ENCODE measurements at regions not wholly inside any gene's neighbourhood (a gene's known extent, or its start where the extent isn't known, plus 50 kb on each side); places are given as distances from the start of the nearest gene placed in this dataset.

GRCh38 chr2:183253441-183254130, 129.3 kb downstream of the NUP35 start:
- 78% methylated on average over 14 of the region's 14 CpGs for WGBS
- DNase-seq (ENCODE audit: extremely low spot score): no peak
- Histone ChIP-seq H3K27ac (ENCODE audit: low read depth) (no peak overlapping the region), H3K36me3 (ENCODE audit: insufficient read depth) (no peaks in the 10 kb centered on the region), H3K4me3 (ENCODE audit: low read depth, low read length) (no peak overlapping the region), H3K4me1 (ENCODE audit: insufficient read depth) (no peaks in the 10 kb centered on the region)

GRCh38 chr2:183255411-183255810, 131.2 kb downstream of the NUP35 start:
- no peak for DNase-seq (ENCODE audit: extremely low spot score)
- H3K36me3 ChIP-seq (ENCODE audit: insufficient read depth): no peaks in the 10 kb centered on the region
- H3K4me3 ChIP-seq (ENCODE audit: low read depth, low read length): no peak overlapping the region
- H3K27ac ChIP-seq (ENCODE audit: low read depth): no peak overlapping the region
- no peaks in the 10 kb centered on the region for H3K4me1 ChIP-seq (ENCODE audit: insufficient read depth)
- 80% methylated on average over 2 of the region's 2 CpGs for WGBS

GRCh38 chr2:183259921-183260320, 135.7 kb downstream of the NUP35 start:
- no peak for DNase-seq (ENCODE audit: extremely low spot score)
- WGBS: 93% methylated on average over 1 of the region's 1 CpG
- H3K27ac ChIP-seq (ENCODE audit: low read depth): no peak overlapping the region
- no peak overlapping the region for H3K4me3 ChIP-seq (ENCODE audit: low read depth, low read length)
- no peaks in the 10 kb centered on the region for H3K4me1 ChIP-seq (ENCODE audit: insufficient read depth)
- no peaks in the 10 kb centered on the region for H3K36me3 ChIP-seq (ENCODE audit: insufficient read depth)

- 98% methylated on average over 29 of the region's 29 CpGs for WGBS
- H3K36me3 ChIP-seq (ENCODE audit: insufficient read depth): no peaks in the 10 kb centered on the region
- no peak for DNase-seq (ENCODE audit: extremely low spot score)
- H3K4me3 ChIP-seq (ENCODE audit: low read depth, low read length): no peak overlapping the region
- no peak overlapping the region for H3K27ac ChIP-seq (ENCODE audit: low read depth)
- H3K4me1 ChIP-seq (ENCODE audit: insufficient read depth): no peaks in the 10 kb centered on the region
Measured at GRCh38 chr2:183260527-183260926, 136.3 kb downstream of the NUP35 start.

- Histone ChIP-seq H3K36me3 (ENCODE audit: insufficient read depth) (no peaks in the 10 kb centered on the region), H3K27ac (ENCODE audit: low read depth) (no peak overlapping the region), H3K4me1 (ENCODE audit: insufficient read depth) (no peaks in the 10 kb centered on the region), H3K4me3 (ENCODE audit: low read depth, low read length) (no peak overlapping the region)
- DNase-seq (ENCODE audit: extremely low spot score): no peak
- WGBS: 97% methylated on average over 21 of the region's 21 CpGs
Measured at GRCh38 chr2:183264890-183265535, 140.8 kb downstream of the NUP35 start.

- no peak overlapping the region for H3K27ac ChIP-seq (ENCODE audit: low read depth)
- no peaks in the 10 kb centered on the region for H3K36me3 ChIP-seq (ENCODE audit: insufficient read depth)
- no peaks in the 10 kb centered on the region for H3K4me1 ChIP-seq (ENCODE audit: insufficient read depth)
- 89% methylated on average over 5 of the region's 5 CpGs for WGBS
- no peak overlapping the region for H3K4me3 ChIP-seq (ENCODE audit: low read depth, low read length)
- no peak for DNase-seq (ENCODE audit: extremely low spot score)
Measured at GRCh38 chr2:183267148-183267827, 143.0 kb downstream of the NUP35 start.

- H3K27ac ChIP-seq (ENCODE audit: low read depth): no peak overlapping the region
- no peak overlapping the region for H3K4me3 ChIP-seq (ENCODE audit: low read depth, low read length)
- 59% methylated on average over 4 of the region's 4 CpGs for WGBS
- no peaks in the 10 kb centered on the region for H3K36me3 ChIP-seq (ENCODE audit: insufficient read depth)
- DNase-seq (ENCODE audit: extremely low spot score): no peak
- no peaks in the 10 kb centered on the region for H3K4me1 ChIP-seq (ENCODE audit: insufficient read depth)
Measured at GRCh38 chr2:183269956-183270355, 145.7 kb downstream of the NUP35 start.

- no peaks in the 10 kb centered on the region for H3K4me1 ChIP-seq (ENCODE audit: insufficient read depth)
- no peak overlapping the region for H3K27ac ChIP-seq (ENCODE audit: low read depth)
- no peak overlapping the region for H3K4me3 ChIP-seq (ENCODE audit: low read depth, low read length)
- H3K36me3 ChIP-seq (ENCODE audit: insufficient read depth): no peaks in the 10 kb centered on the region
- 93% methylated on average over 2 of the region's 2 CpGs for WGBS
- no peak for DNase-seq (ENCODE audit: extremely low spot score)
Measured at GRCh38 chr2:183283209-183283608, 159.0 kb downstream of the NUP35 start.

- H3K27ac ChIP-seq (ENCODE audit: low read depth): no peak overlapping the region
- no peaks in the 10 kb centered on the region for H3K4me1 ChIP-seq (ENCODE audit: insufficient read depth)
- no peaks in the 10 kb centered on the region for H3K36me3 ChIP-seq (ENCODE audit: insufficient read depth)
- no peak overlapping the region for H3K4me3 ChIP-seq (ENCODE audit: low read depth, low read length)
- DNase-seq (ENCODE audit: extremely low spot score): no peak
Measured at GRCh38 chr2:183284606-183285005, 160.4 kb downstream of the NUP35 start.

- H3K36me3 ChIP-seq (ENCODE audit: insufficient read depth): no peaks in the 10 kb centered on the region
- DNase-seq (ENCODE audit: extremely low spot score): no peak
- 73% methylated on average over 2 of the region's 2 CpGs for WGBS
- no peak overlapping the region for H3K27ac ChIP-seq (ENCODE audit: low read depth)
- no peak overlapping the region for H3K4me3 ChIP-seq (ENCODE audit: low read depth, low read length)
- H3K4me1 ChIP-seq (ENCODE audit: insufficient read depth): no peaks in the 10 kb centered on the region
Measured at GRCh38 chr2:183291436-183291835, 167.2 kb downstream of the NUP35 start.

GRCh38 chr2:183292028-183292427, 167.8 kb downstream of the NUP35 start:
- Histone ChIP-seq H3K4me3 (ENCODE audit: low read depth, low read length) (no peak overlapping the region), H3K4me1 (ENCODE audit: insufficient read depth) (no peaks in the 10 kb centered on the region), H3K27ac (ENCODE audit: low read depth) (no peak overlapping the region), H3K36me3 (ENCODE audit: insufficient read depth) (no peaks in the 10 kb centered on the region)
- DNase-seq (ENCODE audit: extremely low spot score): no peak

GRCh38 chr2:183339311-183339710, 215.1 kb downstream of the NUP35 start:
- DNase-seq (ENCODE audit: extremely low spot score): no peak
- WGBS: 91% methylated on average over 1 of the region's 1 CpG
- H3K4me3 ChIP-seq (ENCODE audit: low read depth, low read length): no peak overlapping the region
- no peaks in the 10 kb centered on the region for H3K4me1 ChIP-seq (ENCODE audit: insufficient read depth)
- H3K27ac ChIP-seq (ENCODE audit: low read depth): no peak overlapping the region
- H3K36me3 ChIP-seq (ENCODE audit: insufficient read depth): no peaks in the 10 kb centered on the region

GRCh38 chr2:183341057-183341456, 216.8 kb downstream of the NUP35 start:
- Histone ChIP-seq H3K27ac (ENCODE audit: low read depth) (no peak overlapping the region), H3K4me3 (ENCODE audit: low read depth, low read length) (no peak overlapping the region), H3K36me3 (ENCODE audit: insufficient read depth) (no peaks in the 10 kb centered on the region), H3K4me1 (ENCODE audit: insufficient read depth) (no peaks in the 10 kb centered on the region)
- DNase-seq (ENCODE audit: extremely low spot score): no peak
- 64% methylated on average over 1 of the region's 1 CpG for WGBS

- H3K4me1 ChIP-seq (ENCODE audit: insufficient read depth): no peaks in the 10 kb centered on the region
- H3K36me3 ChIP-seq (ENCODE audit: insufficient read depth): no peaks in the 10 kb centered on the region
- no peak for DNase-seq (ENCODE audit: extremely low spot score)
- H3K27ac ChIP-seq (ENCODE audit: low read depth): no peak overlapping the region
- no peak overlapping the region for H3K4me3 ChIP-seq (ENCODE audit: low read depth, low read length)
- WGBS: 63% methylated on average over 3 of the region's 3 CpGs
Measured at GRCh38 chr2:183347969-183348368, 223.7 kb downstream of the NUP35 start.
